NCI-H2196 (cell line): ENCODE measurements at regions not wholly inside any gene's neighbourhood (a gene's known extent, or its start where the extent isn't known, plus 50 kb on each side); places are given as distances from the start of the nearest gene placed in this dataset.

Source experiments
- DNase-seq: peaks from one replicate; lab custom pipeline; 2025; ENCODE audit not compliant: unreplicated experiment; lab: John Stamatoyannopoulos, UW

- no peak for DNase-seq
These were observed 76.9 kb downstream of the CYB561 start for GRCh38 chr17:63369233-63369632.

- DNase-seq: no peak
These were observed 75.4 kb downstream of the CYB561 start for GRCh38 chr17:63370696-63371095.

- no peak for DNase-seq
These were observed 69.2 kb downstream of the CYB561 start for GRCh38 chr17:63376949-63377348.

GRCh38 chr17:63378411-63379375 lies 67.4 kb downstream of the CYB561 start:
- no peak for DNase-seq

- no peak for DNase-seq
These were observed 66.5 kb downstream of the CYB561 start for GRCh38 chr17:63379636-63380035.

GRCh38 chr17:63381101-63381729 lies 64.9 kb downstream of the CYB561 start:
- DNase-seq: no peak

- no peak for DNase-seq
These were observed 64.0 kb downstream of the CYB561 start for GRCh38 chr17:63382136-63382535.
